SU-DHL-6 (cell line): ENCODE measurements at regions not wholly inside any gene's neighbourhood (a gene's known extent, or its start where the extent isn't known, plus 50 kb on each side); places are given as distances from the start of the nearest gene placed in this dataset.

Source experiments
- H2AFZ ChIP-seq: fragments of 200-600 bp; sonication (generic); 2 replicates; pipeline ENCODE4 v1.6.1; 2014; ENCODE audit warnings: low read depth, mild to moderate bottlenecking, moderate library complexity, mixed read lengths, antibody characterized with exemption, low read length; ENCODE audit not compliant: severe bottlenecking
- H3F3A ChIP-seq: fragments of 200-600 bp; shearing (Covaris generic); 2 replicates; pipeline ENCODE4 v1.6.0; 2016; ENCODE audit warnings: antibody characterized with exemption, mild to moderate bottlenecking; ENCODE audit not compliant: insufficient read depth
- H3K27ac ChIP-seq: fragments of 200-600 bp; sonication (generic); 2 replicates; pipeline ENCODE4 v1.5.1; 2016; ENCODE audit warnings: low read depth, mild to moderate bottlenecking, low read length, moderate library complexity, mixed read lengths
- H3K27me3 ChIP-seq: fragments of 200-600 bp; sonication (generic), shearing (Covaris generic); 2 replicates; pipeline ENCODE4 v1.6.0; 2014; ENCODE audit warnings: mild to moderate bottlenecking, low read length
- H3K36me3 ChIP-seq: fragments of 200-600 bp; sonication (generic); 2 replicates; pipeline ENCODE4 v1.6.1; 2014; ENCODE audit warnings: mild to moderate bottlenecking, low read length, mixed read lengths
- H3K4me2 ChIP-seq: fragments of 300-600, 200-600 bp; shearing (Covaris generic), sonication (generic); 2 replicates; pipeline ENCODE4 v1.6.0; 2014; ENCODE audit warnings: low read length, low read depth, mild to moderate bottlenecking; ENCODE audit not compliant: poor library complexity, severe bottlenecking
- H3K4me3 ChIP-seq: fragments of 200-600 bp; sonication (generic); 2 replicates; pipeline ENCODE4 v1.5.1; 2014; ENCODE audit warnings: antibody characterized with exemption, low read length, mild to moderate bottlenecking, mixed read lengths; ENCODE audit not compliant: insufficient read depth, poor library complexity, severe bottlenecking
- H3K79me2 ChIP-seq: fragments of 200-600 bp; sonication (generic); 2 replicates; pipeline ENCODE4 v1.6.1; 2014; ENCODE audit warnings: mild to moderate bottlenecking, low read length, moderate library complexity; ENCODE audit not compliant: insufficient read depth
- H3K9ac ChIP-seq: fragments of 200-600 bp; sonication (generic); 2 replicates; pipeline ENCODE4 v1.7.0; 2014; ENCODE audit warnings: mild to moderate bottlenecking, low read length
- H3K9me2 ChIP-seq: fragments of 200-600 bp; sonication (generic); replicated peaks from 2 replicates; pipeline ENCODE4 v1.6.1; 2014; ENCODE audit warnings: low read length; ENCODE audit not compliant: insufficient read depth
- H3K9me3 ChIP-seq: fragments of 200-600 bp; sonication (generic); 2 replicates; pipeline ENCODE4 v1.6.1; 2014; ENCODE audit warnings: low read length, mixed read lengths; ENCODE audit not compliant: insufficient read depth
- H4K20me1 ChIP-seq: fragments of 200-600 bp; sonication (generic); 2 replicates; pipeline ENCODE4 v1.6.1; 2014; ENCODE audit warnings: low read depth, mild to moderate bottlenecking, antibody characterized with exemption, low read length, moderate library complexity, mixed read lengths
- CTCF ChIP-seq: fragments of 200-600 bp; sonication (generic); IDR thresholded peaks from one replicate; pipeline ENCODE4 v1.5.1; 2017; ENCODE audit warnings: antibody characterized with exemption, mild to moderate bottlenecking, low read length, moderate library complexity; ENCODE audit not compliant: insufficient read depth, poor library complexity, severe bottlenecking
- EZH2phosphoT487 ChIP-seq: fragments of 200-600 bp; sonication (generic), shearing (Covaris generic); conservative IDR thresholded peaks from 2 replicates; pipeline ENCODE4 v1.6.1; 2018; ENCODE audit warnings: mild to moderate bottlenecking, antibody characterized with exemption, low read length, moderate library complexity, mixed read lengths

GRCh38 chr7:22612776-22613175, 112.8 kb upstream of the STEAP1B start:
- Histone ChIP-seq H3K79me2 (no peaks in the 10 kb centered on the region), H3K4me2 (no peak overlapping the region), H3K9me2 (no peaks in the 10 kb centered on the region), H3K27ac (no peak overlapping the region), H3K9ac (no peak overlapping the region), H3F3A (no peaks in the 10 kb centered on the region), H3K4me3 (no peak overlapping the region), H3K27me3 (no peaks in the 10 kb centered on the region), H2AFZ (no peak overlapping the region), H3K36me3 (no peaks in the 10 kb centered on the region), H3K9me3 (peaks cover 4% of the 10 kb centered on the region; the same call in 1 of the 2 replicates), H4K20me1 (no peaks in the 10 kb centered on the region)
- TF ChIP-seq CTCF = no peak
- TF ChIP-seq EZH2phosphoT487 = no peak

GRCh38 chr7:22611758-22612079, 111.7 kb upstream of the STEAP1B start:
- Histone ChIP-seq H3K9me3 (no peaks in the 10 kb centered on the region), H3F3A (no peaks in the 10 kb centered on the region), H4K20me1 (no peaks in the 10 kb centered on the region), H3K4me2 (no peak overlapping the region), H3K79me2 (no peaks in the 10 kb centered on the region), H3K27ac (no peak overlapping the region), H3K9ac (no peak overlapping the region), H3K4me3 (no peak overlapping the region), H2AFZ (no peak overlapping the region), H3K9me2 (no peaks in the 10 kb centered on the region), H3K27me3 (no peaks in the 10 kb centered on the region), H3K36me3 (no peaks in the 10 kb centered on the region)
- TF ChIP-seq EZH2phosphoT487 (no peak), CTCF (no peak)

GRCh38 chr7:22610951-22611757, 111.2 kb upstream of the STEAP1B start:
- Histone ChIP-seq H3K9ac (no peak overlapping the region), H3K27me3 (no peaks in the 10 kb centered on the region), H4K20me1 (no peaks in the 10 kb centered on the region), H2AFZ (no peak overlapping the region), H3K79me2 (no peaks in the 10 kb centered on the region), H3K9me2 (no peaks in the 10 kb centered on the region), H3K9me3 (no peaks in the 10 kb centered on the region), H3K4me3 (no peak overlapping the region), H3K27ac (no peak overlapping the region), H3K4me2 (no peak overlapping the region), H3K36me3 (no peaks in the 10 kb centered on the region), H3F3A (no peaks in the 10 kb centered on the region)
- TF ChIP-seq EZH2phosphoT487 = no peak
- TF ChIP-seq CTCF = no peak
